Ascending aorta (tissue), 2 donors: ENCODE measurements at regions not wholly inside any gene's neighbourhood (a gene's known extent, or its start where the extent isn't known, plus 50 kb on each side); places are given as distances from the start of the nearest gene placed in this dataset.
"Not testable (repeated sequence)": the region's sequence is repeated elsewhere in the genome, so short reads cannot be mapped to it uniquely, and the experiment has no call there.

ENCODE experiments used
- DNase-seq, 2 donors: peaks; one replicate each; pipeline ENCODE4 v3.0.0-alpha.2; 2019; ENCODE audit warnings: low spot score in 2 of 2
- H3K27ac ChIP-seq, 2 donors: fragments of 200-600 bp; sonication (generic); one replicate each; pipeline ENCODE4 v1.5.1; 2016 to 2017; ENCODE audit warnings: mild to moderate bottlenecking in 1 of 2
- H3K27me3 ChIP-seq: fragments of 200-600 bp; sonication (generic); one replicate; pipeline ENCODE4 v1.5.1; 2017
- H3K36me3 ChIP-seq, 2 donors: fragments of 200-600 bp; sonication (generic); one replicate each; pipeline ENCODE4 v1.5.1; 2016
- H3K4me1 ChIP-seq, 2 donors: fragments of 200-600 bp; sonication (generic); one replicate each; pipeline ENCODE4 v1.5.1; 2016 to 2017; ENCODE audit warnings: mild to moderate bottlenecking in 1 of 2
- H3K4me3 ChIP-seq, 2 donors: fragments of 200-600 bp; sonication (generic); one replicate each; pipeline ENCODE4 v1.5.1; 2016 to 2017; ENCODE audit warnings: mild to moderate bottlenecking in 1 of 2
- H3K9me3 ChIP-seq, 2 donors: fragments of 200-600 bp; sonication (generic); one replicate each; pipeline ENCODE4 v1.5.1; 2016
- intact Hi-C: fragments of 100-400 bp; cut with DNase I; formaldehyde crosslinking; loops from one replicate; pipeline ENCODE4 v1.15.1; 2023
- TF ChIP-seq, protein P1 (sequence below), 3 experiments: fragments of 200-600 bp in 2 of 3; fragments of 450-650 bp in 1 of 3; sonication (generic) in 2 of 3; IDR thresholded peaks; one replicate each; pipeline ENCODE4 v1.5.1; 2016 to 2019; ENCODE audit warnings: antibody characterized with exemption in 3 of 3, mild to moderate bottlenecking in 1 of 3, moderate library complexity in 1 of 3

DNA sequence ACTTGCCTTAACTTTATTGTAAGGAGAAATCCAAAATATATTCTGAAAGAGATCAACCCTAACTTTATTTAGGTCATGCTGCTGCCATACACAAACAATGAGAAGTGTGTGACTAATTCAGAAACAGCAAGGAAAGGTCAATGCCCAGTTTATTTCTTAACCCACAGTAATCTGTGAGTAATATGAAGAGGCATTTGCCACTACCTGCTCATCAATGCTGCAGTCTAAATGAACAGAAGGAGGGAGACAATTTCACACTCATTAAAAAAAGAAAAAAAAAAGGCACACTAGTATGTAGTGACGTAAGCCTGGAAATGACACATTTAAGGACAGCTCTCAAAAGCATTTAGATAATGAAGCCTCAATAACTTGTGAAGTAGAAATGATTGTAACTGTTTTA, 90.5 kb upstream of the FOXN3 start:
- H3K27me3 ChIP-seq: no peaks in the 10 kb centered on the region
- no peak for DNase-seq
- intact Hi-C loops: no loop called here
- H3K9me3 ChIP-seq: no peaks in the 10 kb centered on the region
- TF ChIP-seq, protein P1, sequence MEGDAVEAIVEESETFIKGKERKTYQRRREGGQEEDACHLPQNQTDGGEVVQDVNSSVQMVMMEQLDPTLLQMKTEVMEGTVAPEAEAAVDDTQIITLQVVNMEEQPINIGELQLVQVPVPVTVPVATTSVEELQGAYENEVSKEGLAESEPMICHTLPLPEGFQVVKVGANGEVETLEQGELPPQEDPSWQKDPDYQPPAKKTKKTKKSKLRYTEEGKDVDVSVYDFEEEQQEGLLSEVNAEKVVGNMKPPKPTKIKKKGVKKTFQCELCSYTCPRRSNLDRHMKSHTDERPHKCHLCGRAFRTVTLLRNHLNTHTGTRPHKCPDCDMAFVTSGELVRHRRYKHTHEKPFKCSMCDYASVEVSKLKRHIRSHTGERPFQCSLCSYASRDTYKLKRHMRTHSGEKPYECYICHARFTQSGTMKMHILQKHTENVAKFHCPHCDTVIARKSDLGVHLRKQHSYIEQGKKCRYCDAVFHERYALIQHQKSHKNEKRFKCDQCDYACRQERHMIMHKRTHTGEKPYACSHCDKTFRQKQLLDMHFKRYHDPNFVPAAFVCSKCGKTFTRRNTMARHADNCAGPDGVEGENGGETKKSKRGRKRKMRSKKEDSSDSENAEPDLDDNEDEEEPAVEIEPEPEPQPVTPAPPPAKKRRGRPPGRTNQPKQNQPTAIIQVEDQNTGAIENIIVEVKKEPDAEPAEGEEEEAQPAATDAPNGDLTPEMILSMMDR (IDR thresholded peaks at IDR 0.05): no peak
- H3K36me3 ChIP-seq: no peaks in the 10 kb centered on the region
- no peak overlapping the region for H3K27ac ChIP-seq
- H3K4me3 ChIP-seq: no peak overlapping the region
- H3K4me1 ChIP-seq: peaks cover 0 to 5% of the 10 kb centered on the region in 2 donors

DNA sequence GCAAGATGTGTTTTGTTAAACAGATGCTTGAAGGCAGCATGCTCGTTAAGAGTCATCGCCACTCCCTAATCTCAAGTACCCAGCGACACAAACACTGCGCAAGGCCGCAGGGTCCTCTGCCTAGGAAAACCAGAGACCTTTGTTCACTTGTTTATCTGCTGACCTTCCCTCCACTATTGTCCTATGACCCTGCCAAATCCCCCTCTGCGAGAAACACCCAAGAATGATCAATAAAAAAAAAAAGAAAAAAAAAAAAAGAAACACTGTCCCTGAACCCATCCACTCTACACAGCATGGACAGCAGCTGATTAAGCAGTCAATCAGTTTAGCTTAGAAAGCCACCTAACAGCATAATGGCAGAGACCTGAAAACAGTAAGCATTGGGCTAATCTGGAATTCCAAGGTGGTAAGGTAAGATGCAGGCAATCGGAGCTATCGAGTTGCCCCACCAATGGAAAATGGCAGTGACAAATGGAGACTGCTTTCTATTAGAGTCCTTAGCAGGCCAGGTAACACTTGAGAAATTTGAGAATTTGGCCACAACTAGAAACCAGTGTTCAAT, 89.9 kb upstream of the FOXN3 start:
- H3K36me3 ChIP-seq, H3K27me3 ChIP-seq, intact Hi-C loops, H3K4me3 ChIP-seq, H3K27ac ChIP-seq, H3K4me1 ChIP-seq, H3K9me3 ChIP-seq: not testable (repeated sequence)
- DNase-seq: peak in 1 of 2 donors; percentile 34

DNA sequence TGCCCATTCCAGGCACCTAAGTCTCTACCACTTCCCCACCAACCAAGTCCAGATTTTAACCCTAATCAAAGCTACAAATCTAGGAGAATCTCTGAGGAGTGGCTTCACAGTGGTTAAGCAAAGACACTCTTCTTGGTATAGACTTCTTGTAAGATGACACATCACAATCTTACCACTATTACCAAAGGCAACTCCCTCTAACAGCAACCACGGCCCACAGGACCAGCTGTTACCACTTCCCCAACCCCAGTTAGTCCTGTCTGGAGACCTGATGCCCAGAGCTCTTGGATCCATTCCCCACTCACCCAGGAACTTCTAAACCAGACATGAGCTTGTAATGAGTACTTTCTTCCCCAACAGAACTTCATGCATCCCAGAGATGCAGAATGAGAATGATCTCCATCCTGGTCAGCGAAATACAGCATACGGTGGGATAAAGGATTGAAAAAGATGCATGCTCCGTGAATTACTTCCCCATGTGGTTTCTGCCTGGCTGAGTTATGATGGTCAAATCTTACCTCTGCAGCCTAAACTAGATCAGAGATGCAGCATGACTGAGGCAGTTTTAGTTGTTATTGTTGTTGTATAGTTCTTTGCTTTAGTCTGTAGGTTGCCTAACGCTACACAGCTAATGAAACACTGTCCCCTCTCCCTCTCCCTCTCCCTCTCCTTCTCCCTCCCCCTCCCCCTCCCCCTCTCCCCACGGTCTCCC, 87.7 kb upstream of the FOXN3 start:
- TF ChIP-seq, protein P1 (IDR thresholded peaks at IDR 0.05): no peak
- H3K27ac ChIP-seq: no peak overlapping the region

DNA sequence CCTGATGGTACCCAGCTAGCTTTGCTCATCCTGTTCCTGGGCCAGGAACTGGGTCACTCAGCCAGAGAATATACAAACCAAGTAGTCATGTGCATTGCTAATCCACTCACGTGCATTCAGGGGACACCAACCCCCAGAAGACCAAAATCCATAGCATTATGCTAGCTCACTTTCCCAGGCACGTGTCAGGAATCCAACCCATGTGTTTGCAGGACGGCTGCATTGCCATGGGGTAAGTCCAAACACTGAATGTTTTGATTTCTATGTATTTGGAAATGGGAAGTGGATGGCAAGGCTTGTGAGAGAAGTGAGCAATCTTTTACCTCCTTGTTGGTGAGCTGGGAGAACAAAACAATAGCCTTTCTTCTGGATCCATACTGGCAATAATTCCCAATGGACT, 87.1 kb upstream of the FOXN3 start:
- TF ChIP-seq, protein P1 (IDR thresholded peaks at IDR 0.05): no peak
- peaks cover 0 to 5% of the 10 kb centered on the region in 2 donors for H3K4me1 ChIP-seq
- no peaks in the 10 kb centered on the region for H3K9me3 ChIP-seq
- no peak overlapping the region for H3K4me3 ChIP-seq
- no peak for DNase-seq
- no peak overlapping the region for H3K27ac ChIP-seq
- no peaks in the 10 kb centered on the region for H3K27me3 ChIP-seq
- intact Hi-C loops: no loop called here
- H3K36me3 ChIP-seq: no peaks in the 10 kb centered on the region

More for the DNA sequence above, 87.7 kb upstream of the FOXN3 start:
- peaks cover 0 to 5% of the 10 kb centered on the region in 2 donors for H3K4me1 ChIP-seq
- no peaks in the 10 kb centered on the region for H3K9me3 ChIP-seq
- no peak overlapping the region for H3K4me3 ChIP-seq
- intact Hi-C loops: no loop called here
- DNase-seq: peak in 1 of 2 donors; percentile 65
- H3K27me3 ChIP-seq: no peaks in the 10 kb centered on the region
- H3K36me3 ChIP-seq: no peaks in the 10 kb centered on the region

DNA sequence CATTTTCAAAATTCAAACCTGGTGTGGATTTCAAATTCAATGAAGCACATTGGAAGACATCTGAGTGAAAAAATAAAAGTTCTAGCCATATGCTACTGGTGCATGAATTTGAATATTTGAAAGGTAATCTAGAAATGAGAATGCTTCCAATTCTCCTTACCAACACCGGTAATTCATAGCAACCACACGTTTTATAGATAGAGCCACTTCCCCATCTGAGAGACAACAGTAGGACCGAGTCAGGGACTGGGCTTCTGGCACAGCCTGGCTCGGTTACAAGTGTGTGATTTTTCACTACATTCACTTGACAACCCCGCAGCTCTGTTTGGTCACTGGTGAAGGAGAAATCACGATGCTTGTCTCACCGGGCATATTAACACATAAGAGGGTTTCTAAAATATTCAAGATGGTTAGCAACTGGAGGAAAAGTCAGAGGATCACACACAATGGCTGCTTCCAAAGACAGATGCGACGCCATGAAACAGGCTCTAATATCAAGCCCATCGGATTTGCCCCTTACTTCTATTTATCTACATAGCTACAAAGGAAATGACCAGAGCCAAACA, 86.5 kb upstream of the FOXN3 start:
- TF ChIP-seq, protein P1 (IDR thresholded peaks at IDR 0.05): no peak
- H3K27ac ChIP-seq: no peak overlapping the region
- peak in 1 of 2 donors; percentile 49 for DNase-seq

DNA sequence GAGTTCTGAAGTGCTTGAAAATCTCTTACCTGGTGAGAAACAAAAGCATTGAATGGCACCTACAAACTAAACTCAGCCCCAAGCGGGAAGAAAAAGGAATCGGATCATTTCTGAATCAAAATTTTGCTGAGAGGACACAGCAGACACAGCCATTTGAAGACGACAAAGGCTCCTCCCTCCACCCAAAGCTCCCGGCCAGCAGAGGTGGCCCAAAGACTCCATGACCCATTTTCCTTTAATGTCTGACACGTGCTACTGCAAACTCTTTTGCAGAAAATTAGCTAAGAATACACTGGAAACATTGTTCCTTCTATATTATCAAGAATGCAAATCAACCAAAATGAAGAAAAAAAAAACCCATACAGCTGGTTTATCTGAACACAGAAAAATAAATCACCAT, 85.9 kb upstream of the FOXN3 start:
- no peaks in the 10 kb centered on the region for H3K27me3 ChIP-seq
- intact Hi-C loops: no loop called here
- H3K4me3 ChIP-seq: no peak overlapping the region

More for the DNA sequence above, 86.5 kb upstream of the FOXN3 start:
- Histone ChIP-seq H3K36me3 (no peaks in the 10 kb centered on the region), H3K27me3 (no peaks in the 10 kb centered on the region), H3K4me3 (no peak overlapping the region), H3K4me1 (peaks cover 0 to 5% of the 10 kb centered on the region in 2 donors), H3K9me3 (no peaks in the 10 kb centered on the region)
- intact Hi-C loops: no loop called here

More for the DNA sequence above, 85.9 kb upstream of the FOXN3 start:
- TF ChIP-seq, protein P1 (IDR thresholded peaks at IDR 0.05): no peak
- no peaks in the 10 kb centered on the region for H3K36me3 ChIP-seq
- DNase-seq: peak in 1 of 2 donors; percentile 13
- no peak overlapping the region for H3K27ac ChIP-seq
- no peaks in the 10 kb centered on the region for H3K9me3 ChIP-seq
- H3K4me1 ChIP-seq: peaks cover 0 to 5% of the 10 kb centered on the region in 2 donors
